ENCODE measurements at regions not wholly inside any gene's neighbourhood (a gene's known extent, or its start where the extent isn't known, plus 50 kb on each side); places are given as distances from the start of the nearest gene placed in this dataset.
A peak's percentile ranks its signal among the peaks of the same experiment; 100 is the strongest.
"Not testable (repeated sequence)": the region's sequence is repeated elsewhere in the genome, so short reads cannot be mapped to it uniquely, and the experiment has no call there.

DNA sequence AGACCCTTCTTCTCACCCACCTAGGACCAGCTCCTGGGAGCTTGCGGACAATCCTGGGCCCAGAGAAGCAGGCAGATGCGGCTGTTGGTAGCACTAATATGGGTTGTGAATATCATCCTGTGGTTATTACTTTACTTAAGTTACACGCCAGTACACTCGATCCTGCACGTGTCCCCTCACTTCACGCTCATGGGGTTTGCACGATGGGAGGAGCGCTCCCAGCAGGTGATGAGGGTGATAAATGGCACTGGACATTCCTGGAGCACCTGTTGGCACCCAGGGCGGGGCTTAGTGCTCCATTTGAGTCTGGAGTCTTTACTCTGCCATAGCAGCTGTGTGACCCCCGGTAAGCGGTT is 335.1 kb downstream of the PREX1 start:
- FAIRE-seq (no peak), DNase-seq (ENCODE audit: low spot score in 2 of 2) (no peak)

DNA sequence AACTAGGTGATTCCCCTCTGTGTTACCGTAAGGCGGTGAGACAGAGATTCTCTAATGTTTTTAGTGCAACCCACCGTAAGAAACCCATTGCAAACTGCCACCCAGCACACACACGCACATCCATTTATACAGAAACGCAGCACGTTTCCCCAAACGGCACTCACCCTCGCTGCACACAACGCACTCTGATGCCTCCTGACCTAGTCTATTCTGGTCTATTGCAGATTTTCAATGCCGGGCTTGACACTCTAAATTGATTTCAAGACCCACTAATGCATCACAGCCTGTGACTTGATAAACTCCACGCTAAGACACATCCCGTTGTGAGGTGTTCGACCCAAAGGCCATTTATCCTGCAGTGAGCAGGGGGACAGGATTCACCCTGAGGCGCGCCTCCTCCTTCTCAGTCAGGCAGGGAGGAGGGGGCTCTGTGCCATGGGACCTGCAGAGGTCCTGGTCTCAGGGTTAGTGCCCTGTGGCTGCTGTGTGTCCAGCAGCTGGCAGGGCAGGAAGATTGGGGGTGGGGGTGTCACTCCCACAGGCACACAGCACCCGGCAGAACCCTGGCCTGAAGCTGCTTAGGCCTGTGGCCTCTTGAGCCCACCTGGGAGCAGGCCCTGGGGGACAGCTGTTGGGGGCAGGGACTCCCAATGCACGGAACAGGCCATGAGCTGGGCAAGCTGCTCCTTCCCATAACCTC is 335.6 kb downstream of the PREX1 start:
- DNase-seq (ENCODE audit: low spot score in 2 of 2) (no peak), FAIRE-seq (no peak)

DNA sequence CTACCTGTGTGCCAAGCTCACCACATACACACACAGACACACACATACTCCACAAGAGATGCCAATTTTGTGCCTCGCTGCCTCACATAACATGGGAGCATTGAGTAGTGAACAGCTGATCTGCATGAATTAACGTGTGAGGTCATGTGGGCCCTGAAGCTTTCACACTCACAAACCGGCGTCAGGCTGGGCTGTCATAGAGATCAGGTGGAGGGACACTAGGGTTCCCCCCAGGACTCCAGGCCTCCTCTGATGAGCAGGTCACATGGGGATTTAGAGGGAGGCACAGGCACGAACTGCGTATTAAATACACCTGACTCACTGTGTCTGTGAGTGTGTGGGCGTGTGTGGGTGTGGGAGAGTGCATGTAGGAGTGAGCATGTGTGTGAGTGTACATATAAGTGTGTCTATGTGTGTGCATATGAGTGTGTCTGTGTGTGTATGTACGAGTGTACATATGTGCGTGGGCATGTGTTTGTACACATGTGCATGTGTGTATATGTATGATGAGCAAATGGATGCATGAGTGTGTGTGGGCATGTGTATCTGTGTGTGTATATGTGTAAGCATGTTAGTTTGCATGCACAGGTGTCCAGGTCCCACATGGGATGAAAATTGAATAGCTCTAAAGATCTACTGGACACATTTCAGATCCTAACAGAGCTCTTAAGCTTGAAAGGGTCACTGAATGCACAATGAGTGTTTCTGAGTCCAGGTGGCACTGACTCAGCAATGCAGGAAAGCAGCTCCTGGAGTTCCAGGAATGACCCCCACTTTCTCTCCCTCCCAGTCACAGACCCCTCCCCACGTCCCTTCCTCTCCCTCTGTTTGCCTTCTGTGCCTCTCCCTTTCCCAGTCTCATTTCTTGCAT is 336.6 kb downstream of the PREX1 start:
- no peak for FAIRE-seq
- DNase-seq (ENCODE audit: low spot score in 2 of 2) = no peak

DNA sequence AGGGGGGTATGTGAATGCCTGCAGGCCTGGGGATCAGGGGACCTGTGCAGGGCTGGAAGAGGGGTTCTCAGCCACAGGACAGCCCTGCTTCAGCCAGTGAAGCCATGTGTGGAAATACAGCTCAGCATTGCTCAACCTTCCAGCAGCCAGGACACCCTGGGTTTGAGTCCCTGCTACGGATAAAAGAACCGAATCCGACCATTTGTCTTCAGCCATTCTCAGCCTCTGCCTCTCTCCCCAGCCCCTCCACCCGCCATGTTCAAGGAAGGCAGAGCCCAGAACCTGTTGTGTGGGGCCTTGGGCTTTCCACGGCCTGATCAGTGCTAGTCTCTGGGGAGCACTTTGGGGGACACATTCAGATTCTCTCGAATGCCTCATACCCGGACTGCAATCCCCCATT is 337.5 kb downstream of the PREX1 start:
- FAIRE-seq; DNase-seq (ENCODE audit: low spot score in 2 of 2): not testable (repeated sequence)

DNA sequence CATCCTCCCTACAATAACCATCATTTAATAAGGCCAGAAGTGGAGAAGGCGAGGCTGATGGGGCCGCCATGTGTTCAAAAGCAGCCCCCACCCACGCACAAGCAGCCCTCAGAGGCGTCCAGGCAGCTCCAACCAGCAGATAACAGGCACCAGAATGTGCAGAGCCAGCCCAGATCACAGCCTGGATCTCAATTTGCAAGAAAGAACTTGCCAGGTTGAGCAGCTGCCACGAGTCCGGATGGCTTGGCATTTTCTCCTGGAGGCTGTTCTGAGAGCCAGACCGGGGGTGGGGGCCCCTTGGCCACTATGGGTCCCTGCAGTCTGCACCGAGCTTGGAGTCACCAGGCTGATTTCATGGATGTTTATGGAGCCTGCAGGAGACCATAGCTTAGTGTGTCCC is 338.1 kb downstream of the PREX1 start:
- FAIRE-seq (no peak), DNase-seq (ENCODE audit: low spot score in 2 of 2) (peak in 1 of 2 donors; percentile 24)

DNA sequence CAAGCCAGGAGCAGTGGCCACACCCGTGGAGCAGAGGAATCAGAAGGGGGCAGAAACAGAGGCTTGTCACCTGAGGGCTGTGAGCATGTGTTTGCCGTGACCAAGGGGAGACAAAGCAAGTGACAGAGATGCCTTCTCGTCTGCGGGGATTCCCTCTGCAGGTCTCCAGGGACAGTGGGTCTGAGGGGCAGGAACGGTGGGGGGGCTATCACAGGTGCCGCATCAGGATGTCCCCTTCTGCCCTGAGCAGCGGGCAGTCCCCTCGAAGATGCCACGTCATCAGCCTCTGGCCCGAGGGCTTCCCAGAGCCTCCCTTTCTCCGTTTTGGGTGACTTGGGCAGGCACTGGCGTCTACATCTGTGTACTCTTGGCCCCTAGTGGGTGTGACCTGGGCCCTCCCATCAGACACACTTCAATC is 338.7 kb downstream of the PREX1 start:
- DNase-seq (ENCODE audit: low spot score in 2 of 2) = no peak
- no peak for FAIRE-seq

DNA sequence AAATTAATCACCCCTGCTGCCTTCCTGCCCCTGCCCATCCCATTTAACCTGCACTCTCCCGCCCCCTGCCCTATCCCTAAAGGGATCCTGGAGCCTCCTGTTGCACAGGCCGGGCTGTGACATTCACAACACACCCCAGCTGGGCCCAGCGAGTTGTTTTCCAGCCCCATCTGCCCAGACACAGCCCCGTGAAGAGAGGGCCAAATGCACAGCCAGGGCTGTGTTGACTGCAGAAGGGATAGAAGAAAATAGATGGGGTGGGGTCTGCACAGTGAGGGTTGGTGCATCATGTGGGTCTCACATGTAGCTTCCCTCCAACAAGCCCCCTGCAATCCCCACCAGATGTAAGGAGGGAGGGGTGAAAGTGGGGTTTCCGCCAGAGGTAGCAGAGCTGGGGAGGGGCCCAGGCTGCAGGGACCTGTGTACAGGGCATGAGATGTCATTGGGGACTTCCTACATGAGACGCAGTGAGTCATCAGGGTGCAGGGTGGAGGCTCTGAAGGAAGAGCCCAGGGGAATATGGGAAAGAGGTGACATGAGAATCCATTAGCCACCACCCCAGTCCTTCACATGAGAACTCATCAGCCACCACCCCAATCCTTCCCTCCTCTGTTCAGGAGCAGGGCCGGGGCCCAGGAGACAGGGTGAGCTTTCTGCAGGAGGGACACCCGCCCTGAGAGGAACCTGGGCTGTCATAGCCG is 339.3 kb downstream of the PREX1 start:
- not testable (repeated sequence) for DNase-seq (ENCODE audit: low spot score in 2 of 2); FAIRE-seq

DNA sequence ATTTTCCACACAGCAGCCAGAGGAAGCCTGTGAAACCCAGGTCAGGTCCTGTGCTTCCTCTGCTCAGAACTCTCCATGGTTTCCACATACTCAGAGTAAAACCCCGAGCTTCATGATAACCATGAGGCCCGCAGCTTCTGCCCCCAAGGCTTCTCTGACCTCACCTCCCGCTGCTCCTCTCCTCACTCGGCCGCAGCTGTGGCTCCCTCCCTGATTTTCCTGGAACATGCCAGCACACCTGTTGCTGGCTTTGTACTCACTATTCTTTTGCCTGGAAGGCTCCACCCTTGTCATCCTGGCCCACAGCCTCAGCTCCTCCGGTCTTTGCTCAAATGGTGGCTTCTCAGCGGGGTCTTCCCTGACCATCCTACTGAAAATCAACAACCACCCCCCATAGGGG is 341.7 kb downstream of the PREX1 start:
- FAIRE-seq (no peak), DNase-seq (ENCODE audit: low spot score in 2 of 2) (no peak)

DNA sequence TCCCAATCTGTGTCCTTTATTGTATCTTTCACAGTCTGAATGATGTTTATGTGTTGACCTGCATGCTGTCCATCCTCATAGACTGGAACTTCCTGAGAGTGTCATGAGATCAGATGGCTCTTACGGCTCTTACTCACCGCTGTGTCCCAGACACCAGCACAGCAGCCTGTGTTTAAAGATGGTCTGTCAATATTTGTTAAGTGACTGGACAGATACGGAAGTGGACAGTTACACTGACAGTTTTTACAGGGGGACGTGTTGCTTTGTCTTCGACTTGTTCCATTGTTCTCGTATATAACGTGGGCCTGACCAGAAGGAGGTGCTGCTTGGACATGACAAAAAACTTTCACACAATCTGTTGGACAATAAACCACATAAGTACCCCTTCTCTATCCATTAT is 342.6 kb downstream of the PREX1 start:
- DNase-seq (ENCODE audit: low spot score in 2 of 2); FAIRE-seq: not testable (repeated sequence)

DNA sequence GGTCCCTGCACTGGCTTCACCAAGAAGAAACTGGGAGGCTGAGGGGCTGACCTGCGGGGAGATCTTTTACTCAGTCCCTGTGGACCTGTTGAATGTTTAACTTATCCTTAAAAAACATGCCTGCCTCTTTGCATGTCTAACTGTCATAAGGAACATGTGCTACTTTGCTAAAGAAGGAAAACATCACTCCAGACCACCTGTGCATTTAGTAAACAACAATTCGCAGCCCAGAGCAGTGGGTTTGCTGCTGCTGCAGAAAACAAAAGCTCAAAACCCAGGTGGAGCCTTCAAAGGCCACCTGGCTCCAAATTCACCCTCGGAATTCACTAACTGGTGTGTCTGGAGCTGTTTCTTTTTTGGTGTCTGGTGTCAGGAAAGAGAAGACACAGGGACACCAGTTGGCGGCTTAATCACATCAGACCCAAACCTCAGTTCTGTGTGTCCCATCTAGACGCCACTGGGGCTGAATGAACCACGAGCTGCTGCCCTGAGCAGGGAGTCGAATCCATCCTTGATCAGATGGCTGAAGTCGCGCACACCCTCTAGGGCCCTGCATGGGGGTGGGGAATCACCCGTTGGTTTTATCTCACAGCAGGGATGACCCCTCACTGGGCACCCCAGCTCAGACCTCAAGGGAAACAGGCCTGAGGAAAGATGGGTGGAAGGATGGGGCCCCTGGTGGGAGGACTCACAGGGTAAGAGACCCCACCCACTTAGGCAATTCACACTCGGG is 344.3 kb downstream of the PREX1 start:
- FAIRE-seq = no peak

DNA sequence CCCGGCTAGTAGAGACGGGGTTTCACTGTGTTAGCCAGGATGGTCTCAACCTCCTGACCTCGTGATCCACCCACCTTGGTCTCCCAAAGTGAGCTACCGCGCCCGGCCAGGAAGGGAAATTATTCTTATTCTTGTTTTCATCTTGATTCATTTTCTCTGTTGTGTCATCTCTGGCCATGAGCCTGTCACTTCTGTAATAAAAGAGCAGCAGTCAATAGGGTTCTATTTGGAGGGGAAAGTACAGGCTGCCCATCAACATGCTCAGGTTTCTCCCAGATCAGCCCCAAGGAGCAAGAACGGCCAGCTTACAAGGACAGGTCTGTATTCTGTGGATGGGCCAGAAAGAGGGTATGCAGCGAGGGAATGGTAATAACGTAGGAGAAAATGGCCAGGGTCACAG is 345.0 kb downstream of the PREX1 start:
- FAIRE-seq (no peak), DNase-seq (ENCODE audit: low spot score in 2 of 2) (no peak)

More for the DNA sequence above, 344.3 kb downstream of the PREX1 start:
- DNase-seq (ENCODE audit: low spot score in 2 of 2) = no peak

DNA sequence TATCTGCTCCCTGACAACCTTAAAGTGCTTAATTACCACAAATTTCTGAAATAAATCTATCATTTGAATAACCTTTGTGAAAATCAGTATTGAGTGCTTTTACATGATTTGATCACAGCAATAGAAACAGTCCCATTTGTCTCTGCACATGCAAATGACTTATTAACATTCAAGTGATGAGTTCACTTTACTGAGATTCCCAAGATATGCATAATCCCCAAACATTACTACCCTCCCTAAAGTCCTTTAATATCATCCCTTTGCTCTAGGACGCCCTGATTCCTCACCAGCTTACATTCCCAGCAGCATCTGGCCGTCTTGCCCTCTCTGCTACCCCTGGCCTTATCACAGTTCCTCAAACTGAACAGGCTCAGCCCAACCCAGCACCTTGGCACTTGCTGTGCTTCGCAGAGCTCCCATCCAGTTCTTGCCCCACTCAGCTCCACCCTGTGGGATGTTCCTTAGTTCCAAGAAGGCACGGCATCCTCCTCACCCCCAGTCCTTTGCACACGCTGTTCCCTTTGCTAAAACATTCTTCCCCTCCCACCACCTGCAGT is 347.5 kb downstream of the PREX1 start:
- FAIRE-seq (no peak), DNase-seq (ENCODE audit: low spot score in 2 of 2) (no peak)

DNA sequence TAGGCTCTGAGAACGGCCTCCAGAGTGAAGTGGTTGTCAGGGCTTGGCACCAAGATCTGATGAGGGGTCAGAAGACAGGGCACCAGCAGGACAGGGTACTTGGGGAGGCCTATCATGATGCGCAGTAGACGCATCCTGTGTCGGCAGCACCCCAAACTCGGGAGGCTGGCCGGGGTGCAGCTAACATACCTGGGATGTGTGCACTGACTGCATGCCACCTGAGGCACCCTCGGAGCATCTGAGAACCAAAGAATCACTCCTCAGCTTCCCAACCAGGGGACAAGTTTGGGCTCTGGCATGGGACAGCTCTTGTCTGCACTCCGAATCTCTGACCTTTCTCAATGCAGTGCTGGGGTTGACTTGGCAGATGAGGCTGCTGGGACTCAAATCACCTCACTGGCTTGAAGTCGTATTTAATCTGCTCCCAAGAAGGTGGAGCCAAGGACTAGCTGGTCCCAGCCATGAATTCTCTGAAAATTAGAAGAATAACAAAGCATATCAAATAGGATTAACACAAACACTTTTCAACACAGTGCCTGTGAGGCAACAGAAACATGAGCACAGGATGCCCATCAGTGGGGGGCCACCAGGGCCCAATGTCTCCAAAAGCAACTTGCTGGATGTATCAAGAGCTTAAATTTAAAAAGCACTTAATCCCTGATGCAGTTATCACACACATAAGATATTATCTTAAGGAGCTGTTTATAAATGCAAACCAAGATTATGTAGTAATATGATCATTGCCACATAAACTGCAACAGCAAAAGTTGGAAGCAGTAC is 348.8 kb downstream of the PREX1 start:
- FAIRE-seq (no peak), DNase-seq (ENCODE audit: low spot score in 2 of 2) (no peak)

DNA sequence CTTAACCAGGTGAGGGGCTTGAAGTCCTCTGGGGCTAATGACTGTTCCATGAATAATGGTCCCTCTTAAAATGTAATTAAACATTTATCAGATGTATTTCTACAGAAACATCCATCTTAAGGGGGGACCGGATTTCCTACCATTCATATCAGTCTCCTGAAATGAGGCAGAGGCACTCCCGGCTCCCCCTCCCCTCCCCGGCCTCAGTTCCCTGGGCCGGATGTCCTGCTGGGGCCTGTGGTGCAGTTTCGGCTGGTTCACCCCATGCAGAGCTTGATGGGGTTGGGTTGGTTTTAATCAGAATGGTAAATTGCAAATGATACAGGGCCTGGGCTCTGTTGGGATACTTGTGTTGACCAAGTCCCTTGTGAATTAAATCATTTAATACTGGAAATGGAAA is 349.4 kb downstream of the PREX1 start:
- FAIRE-seq = no peak
- DNase-seq (ENCODE audit: low spot score in 2 of 2) = no peak

DNA sequence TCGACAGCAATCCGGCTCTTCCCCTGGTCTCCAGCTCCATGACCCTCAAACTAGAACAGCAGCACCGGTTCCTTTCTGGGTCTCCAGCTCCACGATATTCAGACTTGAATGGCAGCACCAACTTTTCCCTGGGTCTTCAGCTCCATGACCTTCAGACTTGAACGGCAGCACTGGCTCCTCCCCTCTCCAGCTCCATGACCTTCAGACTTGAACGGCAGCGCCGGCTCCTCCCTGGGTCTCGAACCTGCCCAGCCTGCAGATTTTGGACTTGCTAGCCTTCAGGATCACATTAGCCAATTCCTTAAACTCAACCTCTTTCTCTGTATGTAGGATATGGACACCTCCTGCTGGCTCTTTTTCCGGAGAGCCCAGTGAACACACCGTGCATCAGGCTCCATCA is 350.9 kb downstream of the PREX1 start:
- FAIRE-seq (no peak), DNase-seq (ENCODE audit: low spot score in 2 of 2) (no peak)

DNA sequence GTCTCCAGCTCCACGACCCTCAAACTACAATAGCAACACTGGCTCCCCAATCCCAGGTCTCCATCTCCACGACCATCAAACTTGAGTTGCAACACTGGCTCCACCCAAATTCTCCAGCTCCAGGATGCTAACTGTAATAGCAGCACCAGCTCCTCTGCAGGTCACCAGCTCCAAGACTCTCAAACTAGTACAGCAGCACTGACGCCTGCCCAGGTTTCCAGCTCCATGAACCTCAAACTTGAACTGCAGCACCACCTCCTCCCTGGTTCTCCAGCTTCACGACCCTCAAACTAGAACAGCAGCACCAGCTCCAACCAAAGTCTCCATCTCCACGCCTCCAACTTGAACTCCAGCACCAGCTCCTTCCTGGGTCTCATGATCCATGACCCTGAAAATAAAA is 353.8 kb downstream of the PREX1 start:
- DNase-seq (ENCODE audit: low spot score in 2 of 2) (no peak), FAIRE-seq (no peak)

DNA sequence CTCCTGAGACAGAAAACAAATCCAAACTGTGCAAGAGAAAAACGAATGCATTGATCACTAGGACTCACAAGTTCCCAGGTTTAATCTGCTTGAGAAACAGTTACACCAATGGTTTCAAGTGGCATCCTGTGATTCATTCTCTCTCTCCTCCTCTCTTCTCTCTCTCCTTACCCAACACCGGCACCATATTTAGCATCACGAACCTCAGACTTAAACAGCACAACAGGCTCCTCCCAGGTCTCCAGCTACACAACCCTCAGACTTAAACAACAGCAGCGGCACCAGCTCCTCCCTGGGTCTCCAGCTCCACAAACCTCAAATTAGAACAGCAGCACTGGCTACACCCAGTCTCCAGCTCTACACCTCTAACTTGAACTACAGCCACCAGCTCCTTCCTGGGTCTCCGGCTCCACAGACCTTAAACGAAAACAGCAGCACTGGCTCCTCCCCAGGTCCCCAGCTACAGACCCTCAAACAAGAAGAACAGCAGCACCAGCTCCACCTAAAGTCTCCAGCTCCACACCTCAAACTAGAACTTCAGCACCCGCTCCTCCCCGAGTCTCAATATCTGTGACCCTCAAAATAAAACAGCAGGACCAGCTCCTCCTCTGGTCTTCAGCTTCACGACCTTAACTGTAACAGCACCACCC is 355.9 kb downstream of the PREX1 start:
- FAIRE-seq = no peak
- DNase-seq (ENCODE audit: low spot score in 2 of 2) = no peak

DNA sequence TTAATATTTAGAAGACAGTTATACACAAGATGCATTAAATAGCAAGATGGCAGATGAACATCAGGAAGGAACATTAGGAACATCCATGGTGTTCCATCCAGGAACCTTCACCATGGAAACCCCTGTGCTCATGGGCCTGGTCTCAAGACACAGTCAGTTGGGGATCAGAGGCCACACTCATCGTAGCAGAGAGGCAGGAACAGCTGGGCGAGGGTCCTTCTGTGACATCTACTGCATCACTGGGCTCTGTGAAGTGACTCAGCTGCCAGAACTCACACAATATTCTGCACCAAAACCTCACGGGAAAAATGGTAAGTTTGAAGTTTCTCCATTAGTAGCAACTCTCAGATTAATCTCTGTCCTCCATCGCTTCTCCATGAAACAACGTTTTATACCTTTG is 356.6 kb downstream of the PREX1 start:
- no peak for FAIRE-seq

DNA sequence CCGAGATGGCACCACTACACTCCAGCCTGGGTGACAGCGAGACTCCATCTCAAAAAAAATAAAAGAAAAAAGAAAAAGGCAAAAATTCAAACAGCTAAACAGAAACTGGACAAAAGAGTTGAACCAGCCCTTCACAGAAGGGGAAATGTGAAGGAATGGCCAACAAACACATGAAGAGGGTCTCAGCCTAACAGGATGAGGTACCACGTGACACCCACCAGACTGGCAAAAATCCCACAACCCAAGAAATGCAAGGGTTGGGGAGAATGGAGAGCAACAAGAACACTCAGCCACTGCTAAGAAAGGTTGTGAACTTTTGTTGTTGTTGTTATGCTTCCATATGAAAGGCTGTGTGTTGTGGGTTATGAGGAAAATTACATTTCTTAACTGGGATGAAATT is 357.7 kb downstream of the PREX1 start:
- DNase-seq (ENCODE audit: low spot score in 2 of 2) (no peak), FAIRE-seq (no peak)

More for the DNA sequence above, 356.6 kb downstream of the PREX1 start:
- DNase-seq (ENCODE audit: low spot score in 2 of 2) = no peak

All from frontal cortex (tissue), 3 donors.